Gastroesophageal sphincter (tissue), 3 donors: ENCODE measurements at regions not wholly inside any gene's neighbourhood (a gene's known extent, or its start where the extent isn't known, plus 50 kb on each side); places are given as distances from the start of the nearest gene placed in this dataset.

Experiments used
- POLR2AphosphoS5 ChIP-seq: sonication (generic); formaldehyde crosslinking; IDR thresholded peaks from one replicate; pipeline ENCODE4 v1.6.1; 2017; ENCODE audit warnings: antibody characterized with exemption
- TF ChIP-seq, protein P1 (sequence below), 4 experiments: fragments of 200-600 bp in 2 of 4; fragments of 450-650 bp in 2 of 4; sonication (generic) in 1 of 4; IDR thresholded peaks; one replicate each; pipeline ENCODE4 v1.5.1; 2017 to 2019; ENCODE audit warnings: antibody characterized with exemption in 4 of 4, mild to moderate bottlenecking in 2 of 4, moderate library complexity in 2 of 4

DNA sequence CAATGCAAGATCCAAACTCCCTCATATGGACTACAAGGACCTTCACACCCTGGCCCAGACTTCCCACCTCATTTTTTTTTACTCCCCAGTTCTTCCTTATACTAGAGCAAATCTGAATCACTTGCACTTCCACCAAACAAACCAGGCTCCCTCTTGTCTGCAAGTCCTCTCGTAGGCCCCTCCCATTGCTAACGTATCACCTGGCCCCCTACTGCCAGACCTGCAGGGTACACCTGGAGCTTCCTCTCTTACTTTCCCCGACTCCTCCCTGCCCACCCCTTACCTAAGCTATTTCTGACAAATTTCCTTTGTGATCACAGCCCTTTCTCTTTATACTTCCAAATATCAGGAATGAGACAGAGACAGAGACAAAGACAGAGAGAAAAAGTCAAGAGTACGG lies 463.9 kb downstream of the GALC start:
- TF ChIP-seq, protein P1, sequence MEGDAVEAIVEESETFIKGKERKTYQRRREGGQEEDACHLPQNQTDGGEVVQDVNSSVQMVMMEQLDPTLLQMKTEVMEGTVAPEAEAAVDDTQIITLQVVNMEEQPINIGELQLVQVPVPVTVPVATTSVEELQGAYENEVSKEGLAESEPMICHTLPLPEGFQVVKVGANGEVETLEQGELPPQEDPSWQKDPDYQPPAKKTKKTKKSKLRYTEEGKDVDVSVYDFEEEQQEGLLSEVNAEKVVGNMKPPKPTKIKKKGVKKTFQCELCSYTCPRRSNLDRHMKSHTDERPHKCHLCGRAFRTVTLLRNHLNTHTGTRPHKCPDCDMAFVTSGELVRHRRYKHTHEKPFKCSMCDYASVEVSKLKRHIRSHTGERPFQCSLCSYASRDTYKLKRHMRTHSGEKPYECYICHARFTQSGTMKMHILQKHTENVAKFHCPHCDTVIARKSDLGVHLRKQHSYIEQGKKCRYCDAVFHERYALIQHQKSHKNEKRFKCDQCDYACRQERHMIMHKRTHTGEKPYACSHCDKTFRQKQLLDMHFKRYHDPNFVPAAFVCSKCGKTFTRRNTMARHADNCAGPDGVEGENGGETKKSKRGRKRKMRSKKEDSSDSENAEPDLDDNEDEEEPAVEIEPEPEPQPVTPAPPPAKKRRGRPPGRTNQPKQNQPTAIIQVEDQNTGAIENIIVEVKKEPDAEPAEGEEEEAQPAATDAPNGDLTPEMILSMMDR (IDR thresholded peaks at IDR 0.05), result no peak
- no peak for TF ChIP-seq POLR2AphosphoS5
